ENCODE measurements at regions not wholly inside any gene's neighbourhood (a gene's known extent, or its start where the extent isn't known, plus 50 kb on each side); places are given as distances from the start of the nearest gene placed in this dataset.
"Not testable (repeated sequence)": the region's sequence is repeated elsewhere in the genome, so short reads cannot be mapped to it uniquely, and the experiment has no call there.

GRCh38 chr10:25747084-25747483 is 186.9 kb upstream of the MYO3A start:
- Histone ChIP-seq H3K27ac (ENCODE audit: low read depth, low read length) (no peak overlapping the region), H3K9me3 (ENCODE audit: control insufficient read depth in 1 of 2, low read length in 2 of 2) (no peaks in the 10 kb centered on the region), H3K27me3 (ENCODE audit: insufficient read depth, low read length) (no peaks in the 10 kb centered on the region), H3K36me3 (ENCODE audit: insufficient read depth, low read length) (no peaks in the 10 kb centered on the region), H3K4me1 (ENCODE audit: insufficient read depth, low read length) (no peaks in the 10 kb centered on the region), H3K4me3 (ENCODE audit: low read length in 2 of 2) (no peak overlapping the region)
- peaks cover 0 to 5% (median under 1%) of the 10 kb centered on the region in 8 donors for H3K9me3 Mint-ChIP-seq
- intact Hi-C loops (cut with micrococcal nuclease), result no loop called here
- ChIA-PET CTCF (ENCODE audit: partially characterized antibody) (interaction anchor here (1.4 kb wide), 1 partner anchor 21 kb away, joined by 3 read pairs; no protein-coding TSS in a partner anchor), POLR2A (ENCODE audit: partially characterized antibody) (no interaction called here)
- no peak for DNase-seq
- no peak overlapping the region for H3K27ac Mint-ChIP-seq
- H3K27me3 Mint-ChIP-seq, result no peaks in the 10 kb centered on the region
- H3K4me1 Mint-ChIP-seq, result no peaks in the 10 kb centered on the region
- H3K36me3 Mint-ChIP-seq, result no peaks in the 10 kb centered on the region
- H3K4me3 Mint-ChIP-seq, result no peak overlapping the region

GRCh38 chr10:25748509-25748908 is 185.5 kb upstream of the MYO3A start:
- intact Hi-C loops (cut with micrococcal nuclease), result no loop called here
- H3K36me3 ChIP-seq (ENCODE audit: insufficient read depth, low read length), result no peaks in the 10 kb centered on the region
- Mint-ChIP-seq H3K36me3 (no peaks in the 10 kb centered on the region), H3K27ac (no peak overlapping the region), H3K27me3 (no peaks in the 10 kb centered on the region), H3K4me3 (no peak overlapping the region), H3K4me1 (no peaks in the 10 kb centered on the region), H3K9me3 (peaks cover 0 to 3% (median under 1%) of the 10 kb centered on the region in 8 donors)
- CTCF ChIA-PET (ENCODE audit: partially characterized antibody), result no interaction called here
- H3K27ac ChIP-seq (ENCODE audit: low read depth, low read length), result no peak overlapping the region
- DNase-seq, result no peak
- H3K4me1 ChIP-seq (ENCODE audit: insufficient read depth, low read length), result no peaks in the 10 kb centered on the region
- no peaks in the 10 kb centered on the region for H3K9me3 ChIP-seq (ENCODE audit: control insufficient read depth in 1 of 2, low read length in 2 of 2)
- H3K27me3 ChIP-seq (ENCODE audit: insufficient read depth, low read length), result no peaks in the 10 kb centered on the region
- POLR2A ChIA-PET (ENCODE audit: partially characterized antibody), result no interaction called here
- no peak overlapping the region for H3K4me3 ChIP-seq (ENCODE audit: low read length in 2 of 2)

DNA sequence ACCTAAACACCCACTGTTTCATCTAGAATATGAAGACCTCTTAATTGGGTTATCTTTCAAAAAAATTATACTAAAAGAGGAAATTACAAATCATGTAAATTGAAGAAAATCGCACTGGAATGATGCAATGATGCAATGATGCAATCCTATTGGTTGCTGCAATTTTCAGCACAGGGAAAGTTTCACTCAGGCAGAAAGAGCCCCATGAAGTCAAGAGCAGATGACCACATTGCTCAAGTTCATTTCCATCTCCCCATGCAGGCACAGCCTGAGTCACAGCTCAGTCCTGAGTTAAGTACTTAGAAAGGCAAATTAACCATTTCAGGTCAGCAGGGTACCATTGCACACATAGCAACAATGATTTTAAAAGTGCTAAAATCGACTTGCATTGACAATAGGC is 180.3 kb upstream of the MYO3A start:
- H3K4me1 Mint-ChIP-seq, result no peaks in the 10 kb centered on the region
- H3K9me3 Mint-ChIP-seq, result peaks cover 0 to 5% (median under 1%) of the 10 kb centered on the region in 8 donors
- H3K4me1 ChIP-seq (ENCODE audit: insufficient read depth, low read length), result no peaks in the 10 kb centered on the region
- DNase-seq, result no peak
- no peak overlapping the region for H3K27ac ChIP-seq (ENCODE audit: low read depth, low read length)
- no peak overlapping the region for H3K4me3 ChIP-seq (ENCODE audit: low read length in 2 of 2)
- H3K27ac Mint-ChIP-seq, result no peak overlapping the region
- POLR2A ChIA-PET (ENCODE audit: partially characterized antibody), result no interaction called here
- no peaks in the 10 kb centered on the region for H3K27me3 Mint-ChIP-seq
- no peaks in the 10 kb centered on the region for H3K36me3 Mint-ChIP-seq
- no peak overlapping the region for H3K4me3 Mint-ChIP-seq
- no peaks in the 10 kb centered on the region for H3K27me3 ChIP-seq (ENCODE audit: insufficient read depth, low read length)
- CTCF ChIA-PET (ENCODE audit: partially characterized antibody), result no interaction called here
- no peaks in the 10 kb centered on the region for H3K9me3 ChIP-seq (ENCODE audit: control insufficient read depth in 1 of 2, low read length in 2 of 2)
- intact Hi-C loops (cut with micrococcal nuclease), result no loop called here
- no peaks in the 10 kb centered on the region for H3K36me3 ChIP-seq (ENCODE audit: insufficient read depth, low read length)

DNA sequence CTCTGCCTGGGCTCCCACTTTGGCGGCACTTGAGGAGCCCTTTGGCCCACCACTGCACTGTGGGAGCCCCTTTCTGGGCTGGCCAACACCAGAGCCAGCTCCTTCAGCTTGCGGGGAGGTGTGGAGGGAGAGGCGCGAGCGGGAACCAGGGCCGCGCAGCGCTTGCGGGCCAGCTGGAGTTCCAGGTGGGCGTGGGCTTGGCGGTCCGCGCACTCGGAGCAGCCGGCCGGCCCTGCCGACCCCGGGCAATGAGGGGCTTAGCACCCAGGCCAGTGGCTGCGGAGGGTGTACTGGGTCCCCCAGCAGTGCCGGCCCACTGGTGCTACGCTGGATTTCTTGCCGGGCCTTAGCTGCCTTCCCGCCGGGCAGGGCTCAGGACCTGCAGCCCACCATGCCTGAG is 178.2 kb upstream of the MYO3A start:
- H3K4me3 Mint-ChIP-seq; H3K4me1 Mint-ChIP-seq; POLR2A ChIA-PET (ENCODE audit: partially characterized antibody); H3K27ac Mint-ChIP-seq; intact Hi-C loops (cut with micrococcal nuclease); CTCF ChIA-PET (ENCODE audit: partially characterized antibody); H3K9me3 Mint-ChIP-seq; DNase-seq; H3K4me1 ChIP-seq (ENCODE audit: insufficient read depth, low read length); H3K9me3 ChIP-seq (ENCODE audit: control insufficient read depth in 1 of 2, low read length in 2 of 2); H3K36me3 ChIP-seq (ENCODE audit: insufficient read depth, low read length); H3K27ac ChIP-seq (ENCODE audit: low read depth, low read length); H3K36me3 Mint-ChIP-seq; H3K4me3 ChIP-seq (ENCODE audit: low read length in 2 of 2); H3K27me3 Mint-ChIP-seq; H3K27me3 ChIP-seq (ENCODE audit: insufficient read depth, low read length): not testable (repeated sequence)

GRCh38 chr10:25756784-25757183 is 177.2 kb upstream of the MYO3A start:
- CTCF ChIA-PET (ENCODE audit: partially characterized antibody), result no interaction called here
- no peaks in the 10 kb centered on the region for H3K36me3 Mint-ChIP-seq
- no peak overlapping the region for H3K27ac Mint-ChIP-seq
- POLR2A ChIA-PET (ENCODE audit: partially characterized antibody), result no interaction called here
- H3K36me3 ChIP-seq (ENCODE audit: insufficient read depth, low read length), result no peaks in the 10 kb centered on the region
- no peak overlapping the region for H3K27ac ChIP-seq (ENCODE audit: low read depth, low read length)
- no peaks in the 10 kb centered on the region for H3K4me1 ChIP-seq (ENCODE audit: insufficient read depth, low read length)
- H3K9me3 Mint-ChIP-seq, result peaks cover 0 to 2% (median 0%) of the 10 kb centered on the region in 8 donors
- no peaks in the 10 kb centered on the region for H3K27me3 ChIP-seq (ENCODE audit: insufficient read depth, low read length)
- no peaks in the 10 kb centered on the region for H3K4me1 Mint-ChIP-seq
- no peak overlapping the region for H3K4me3 ChIP-seq (ENCODE audit: low read length in 2 of 2)
- H3K27me3 Mint-ChIP-seq, result no peaks in the 10 kb centered on the region
- H3K4me3 Mint-ChIP-seq, result no peak overlapping the region
- H3K9me3 ChIP-seq (ENCODE audit: control insufficient read depth in 1 of 2, low read length in 2 of 2), result no peaks in the 10 kb centered on the region
- DNase-seq, result no peak
- intact Hi-C loops (cut with micrococcal nuclease), result no loop called here

DNA sequence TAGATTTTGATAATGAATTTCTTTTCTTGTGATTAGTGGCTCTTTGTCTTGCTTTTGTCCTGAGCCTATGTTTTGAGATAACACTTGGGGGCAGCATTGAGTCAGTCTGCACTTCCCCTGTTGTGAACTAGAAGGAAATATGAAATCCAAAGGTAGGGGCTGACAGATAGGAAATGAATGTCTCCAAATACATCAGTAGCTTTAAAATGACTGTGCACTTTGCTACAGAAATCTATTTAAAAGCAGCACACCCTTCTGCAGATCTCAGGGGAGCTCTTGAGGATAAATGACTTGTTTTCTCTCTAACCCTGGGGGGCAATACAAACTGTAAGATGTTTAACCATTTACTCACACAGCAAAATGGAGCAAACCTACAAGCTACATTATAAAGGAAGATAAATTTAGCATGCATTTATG is 176.0 kb upstream of the MYO3A start:
- Mint-ChIP-seq H3K4me3 (no peak overlapping the region), H3K4me1 (no peaks in the 10 kb centered on the region), H3K36me3 (no peaks in the 10 kb centered on the region), H3K27me3 (no peaks in the 10 kb centered on the region), H3K27ac (no peak overlapping the region), H3K9me3 (peaks cover 0 to 2% (median 0%) of the 10 kb centered on the region in 8 donors)
- Histone ChIP-seq H3K4me1 (ENCODE audit: insufficient read depth, low read length) (no peaks in the 10 kb centered on the region), H3K27me3 (ENCODE audit: insufficient read depth, low read length) (no peaks in the 10 kb centered on the region), H3K36me3 (ENCODE audit: insufficient read depth, low read length) (no peaks in the 10 kb centered on the region), H3K27ac (ENCODE audit: low read depth, low read length) (no peak overlapping the region), H3K4me3 (ENCODE audit: low read length in 2 of 2) (no peak overlapping the region), H3K9me3 (ENCODE audit: control insufficient read depth in 1 of 2, low read length in 2 of 2) (no peaks in the 10 kb centered on the region)
- intact Hi-C loops (cut with micrococcal nuclease), result no loop called here
- no peak for DNase-seq
- CTCF ChIA-PET (ENCODE audit: partially characterized antibody), result no interaction called here
- POLR2A ChIA-PET (ENCODE audit: partially characterized antibody), result no interaction called here

- CTCF ChIA-PET (ENCODE audit: partially characterized antibody), result no interaction called here
- DNase-seq, result no peak
- Histone ChIP-seq H3K9me3 (ENCODE audit: control insufficient read depth in 1 of 2, low read length in 2 of 2) (no peaks in the 10 kb centered on the region), H3K4me3 (ENCODE audit: low read length in 2 of 2) (no peak overlapping the region), H3K27ac (ENCODE audit: low read depth, low read length) (no peak overlapping the region), H3K36me3 (ENCODE audit: insufficient read depth, low read length) (no peaks in the 10 kb centered on the region), H3K27me3 (ENCODE audit: insufficient read depth, low read length) (no peaks in the 10 kb centered on the region), H3K4me1 (ENCODE audit: insufficient read depth, low read length) (no peaks in the 10 kb centered on the region)
- Mint-ChIP-seq H3K9me3 (peaks cover 0 to 2% (median 0%) of the 10 kb centered on the region in 8 donors), H3K4me3 (no peak overlapping the region), H3K36me3 (no peaks in the 10 kb centered on the region), H3K27me3 (peaks cover 0 to 1% of the 10 kb centered on the region in 2 donors), H3K27ac (no peak overlapping the region), H3K4me1 (no peaks in the 10 kb centered on the region)
- POLR2A ChIA-PET (ENCODE audit: partially characterized antibody), result no interaction called here
- intact Hi-C loops (cut with micrococcal nuclease), result no loop called here
Observed at GRCh38 chr10:25758511-25758910, 175.5 kb upstream of the MYO3A start.

GRCh38 chr10:25761937-25762336 is 172.1 kb upstream of the MYO3A start:
- H3K36me3 ChIP-seq (ENCODE audit: insufficient read depth, low read length), result no peaks in the 10 kb centered on the region
- no peaks in the 10 kb centered on the region for H3K27me3 ChIP-seq (ENCODE audit: insufficient read depth, low read length)
- Mint-ChIP-seq H3K4me3 (no peak overlapping the region), H3K27ac (no peak overlapping the region), H3K36me3 (no peaks in the 10 kb centered on the region), H3K27me3 (peaks cover 4 to 13% of the 10 kb centered on the region in 2 donors), H3K4me1 (no peaks in the 10 kb centered on the region), H3K9me3 (peaks cover 0 to 5% (median 0%) of the 10 kb centered on the region in 8 donors)
- no peak overlapping the region for H3K4me3 ChIP-seq (ENCODE audit: low read length in 2 of 2)
- CTCF ChIA-PET (ENCODE audit: partially characterized antibody), result no interaction called here
- DNase-seq, result no peak
- POLR2A ChIA-PET (ENCODE audit: partially characterized antibody), result no interaction called here
- intact Hi-C loops (cut with micrococcal nuclease), result no loop called here
- no peaks in the 10 kb centered on the region for H3K9me3 ChIP-seq (ENCODE audit: control insufficient read depth in 1 of 2, low read length in 2 of 2)
- no peaks in the 10 kb centered on the region for H3K4me1 ChIP-seq (ENCODE audit: insufficient read depth, low read length)
- no peak overlapping the region for H3K27ac ChIP-seq (ENCODE audit: low read depth, low read length)
